ENCODE measurements at regions not wholly inside any gene's neighbourhood (a gene's known extent, or its start where the extent isn't known, plus 50 kb on each side); places are given as distances from the start of the nearest gene placed in this dataset.

DNA sequence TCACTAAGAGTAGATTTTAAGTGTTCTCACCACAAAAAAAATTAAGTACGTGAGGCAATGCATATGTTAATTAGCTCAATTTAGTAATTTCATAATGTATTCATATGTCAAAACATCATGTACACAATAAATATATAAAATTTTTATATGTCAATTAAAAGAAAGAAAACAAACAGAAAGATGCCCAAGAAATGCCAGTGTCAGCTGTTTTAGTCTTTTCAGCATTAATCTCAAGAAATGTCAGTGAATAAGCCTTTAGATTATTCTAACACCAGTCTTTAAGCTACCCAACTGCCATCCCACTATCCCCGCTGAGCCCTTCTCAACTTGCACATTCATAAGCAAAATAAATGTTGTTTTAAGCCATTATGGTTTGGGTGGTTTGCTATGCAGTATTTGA is 76.5 kb downstream of the C1D start:
- Mint-ChIP-seq H3K9me3 (peaks cover 7% of the 10 kb centered on the region), H3K36me3 (ENCODE audit: low read depth) (peaks cover 3% of the 10 kb centered on the region), H3K4me3 (no peak overlapping the region), H3K27ac (ENCODE audit: unreplicated experiment) (no peak overlapping the region), H3K27me3 (ENCODE audit: low read depth) (peaks cover 9% of the 10 kb centered on the region), H3K4me1 (no peaks in the 10 kb centered on the region)
- TF ChIP-seq, protein P1, sequence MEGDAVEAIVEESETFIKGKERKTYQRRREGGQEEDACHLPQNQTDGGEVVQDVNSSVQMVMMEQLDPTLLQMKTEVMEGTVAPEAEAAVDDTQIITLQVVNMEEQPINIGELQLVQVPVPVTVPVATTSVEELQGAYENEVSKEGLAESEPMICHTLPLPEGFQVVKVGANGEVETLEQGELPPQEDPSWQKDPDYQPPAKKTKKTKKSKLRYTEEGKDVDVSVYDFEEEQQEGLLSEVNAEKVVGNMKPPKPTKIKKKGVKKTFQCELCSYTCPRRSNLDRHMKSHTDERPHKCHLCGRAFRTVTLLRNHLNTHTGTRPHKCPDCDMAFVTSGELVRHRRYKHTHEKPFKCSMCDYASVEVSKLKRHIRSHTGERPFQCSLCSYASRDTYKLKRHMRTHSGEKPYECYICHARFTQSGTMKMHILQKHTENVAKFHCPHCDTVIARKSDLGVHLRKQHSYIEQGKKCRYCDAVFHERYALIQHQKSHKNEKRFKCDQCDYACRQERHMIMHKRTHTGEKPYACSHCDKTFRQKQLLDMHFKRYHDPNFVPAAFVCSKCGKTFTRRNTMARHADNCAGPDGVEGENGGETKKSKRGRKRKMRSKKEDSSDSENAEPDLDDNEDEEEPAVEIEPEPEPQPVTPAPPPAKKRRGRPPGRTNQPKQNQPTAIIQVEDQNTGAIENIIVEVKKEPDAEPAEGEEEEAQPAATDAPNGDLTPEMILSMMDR (conservative IDR thresholded peaks at IDR 0.05) = no peak
- DNase-seq (ENCODE audit: low read depth, low spot score) = no peak
